Caco-2 (cell line): ENCODE measurements at regions not wholly inside any gene's neighbourhood (a gene's known extent, or its start where the extent isn't known, plus 50 kb on each side); places are given as distances from the start of the nearest gene placed in this dataset.

Experiments
- BruUV-seq: library from RNA; stranded (reverse); fragments of 400-500 nt; replicated peaks from 2 replicates; lab custom pipeline; 2021; lab: Mats Ljungman, UMichigan
- CTCF ChIA-PET: fragments of 300-600 bp; sonication (Branson Sonifier 250); formaldehyde crosslinking; loops from one replicate; lab custom pipeline; 2022; ENCODE audit warnings: antibody characterized with exemption; lab: Charles Lee
- POLR2A ChIA-PET: fragments of 300-600 bp; sonication (Branson Sonifier 250); formaldehyde crosslinking; loops from one replicate; lab custom pipeline; 2022; ENCODE audit warnings: antibody characterized with exemption; lab: Charles Lee
- DNase-seq, 2 experiments: peaks; one replicate each; pipeline versions ENCODE4 v3.0.0 to v3.0.0-alpha.2; 2020 to 2022
- H3K27me3 ChIP-seq: replicated peaks from 2 replicates; pipeline ENCODE4 v1.6.0; 2011; ENCODE audit warnings: low read length; ENCODE audit not compliant: control insufficient read depth, insufficient read depth
- H3K36me3 ChIP-seq: 2 replicates; pipeline ENCODE4 v1.5.1; 2011; ENCODE audit warnings: low read length; ENCODE audit not compliant: control insufficient read depth, insufficient read depth
- H3K4me1 ChIP-seq: fragments of 250-450 bp; sonication (Bioruptor Pico); 2 replicates; pipeline ENCODE4 v1.5.1; 2020; ENCODE audit warnings: mild to moderate bottlenecking
- H3K4me3 ChIP-seq: 2 replicates; pipeline ENCODE4 v1.5.1; 2011; ENCODE audit warnings: low read depth, mild to moderate bottlenecking, control low read depth, low read length
- H3K9me3 ChIP-seq: fragments of 250-450 bp; sonication (Bioruptor Pico); 2 replicates; pipeline ENCODE4 v1.5.1; 2020; ENCODE audit warnings: mild to moderate bottlenecking, moderate library complexity
- H3K27ac Mint-ChIP-seq: one replicate; pipeline ENCODE4 v1.8.0; 2022; ENCODE audit warnings: mixed read lengths; ENCODE audit not compliant: unreplicated experiment
- H3K27me3 Mint-ChIP-seq: one replicate; pipeline ENCODE4 v1.8.0; 2022; ENCODE audit warnings: mixed read lengths; ENCODE audit not compliant: insufficient read depth, unreplicated experiment
- H3K36me3 Mint-ChIP-seq: one replicate; pipeline ENCODE4 v1.8.0; 2022; ENCODE audit warnings: mild to moderate bottlenecking, mixed read lengths; ENCODE audit not compliant: insufficient read depth, unreplicated experiment
- H3K4me1 Mint-ChIP-seq: one replicate; pipeline ENCODE4 v1.8.0; 2022; ENCODE audit warnings: low read depth, mixed read lengths; ENCODE audit not compliant: unreplicated experiment
- H3K4me3 Mint-ChIP-seq: one replicate; pipeline ENCODE4 v1.8.0; 2022; ENCODE audit warnings: mild to moderate bottlenecking, moderate library complexity, mixed read lengths; ENCODE audit not compliant: unreplicated experiment
- H3K9me3 Mint-ChIP-seq: one replicate; pipeline ENCODE4 v1.8.0; 2022; ENCODE audit warnings: mixed read lengths; ENCODE audit not compliant: unreplicated experiment
- CTCF ChIP-seq, 2 experiments: fragments of 200-600 bp in 1 of 2; IDR thresholded peaks; 1 replicate in 1 of 2; 2 replicates in 1 of 2; pipeline versions ENCODE4 v1.5.1 to v1.8.0; 2011 to 2022; ENCODE audit warnings: antibody characterized with exemption in 1 of 2, control low read depth in 1 of 2, inconsistent platforms in 1 of 2, low read depth in 1 of 2, low read length in 1 of 2, mild to moderate bottlenecking in 1 of 2, moderate library complexity in 1 of 2; ENCODE audit not compliant: insufficient read depth in 1 of 2, severe bottlenecking in 1 of 2, unreplicated experiment in 1 of 2
- intact Hi-C: fragments of 100-400 bp; cut with micrococcal nuclease; formaldehyde crosslinking; loops from one replicate; pipeline ENCODE4 v1.10.0; 2022; ENCODE audit not compliant: unreplicated experiment

- ChIA-PET POLR2A (no interaction called here), CTCF (no interaction called here)
- no TSS peak for BruUV-seq
- peaks cover 13% of the 10 kb centered on the region for H3K27me3 Mint-ChIP-seq
- Histone ChIP-seq H3K4me1 (no peaks in the 10 kb centered on the region), H3K4me3 (no peak overlapping the region), H3K27me3 (no peaks in the 10 kb centered on the region), H3K9me3 (no peaks in the 10 kb centered on the region), H3K36me3 (no peaks in the 10 kb centered on the region)
- H3K9me3 Mint-ChIP-seq, result no peaks in the 10 kb centered on the region
- no peak overlapping the region for H3K27ac Mint-ChIP-seq
- DNase-seq, result no peak
- intact Hi-C loops, result no loop called here
- no peak overlapping the region for H3K4me3 Mint-ChIP-seq
- TF ChIP-seq CTCF (IDR thresholded peaks at IDR 0.05; ENCODE audit: insufficient read depth in 1 of 2, low read depth in 1 of 2, low read length in 1 of 2, severe bottlenecking in 1 of 2, unreplicated experiment in 1 of 2), result no peak
- no peaks in the 10 kb centered on the region for H3K36me3 Mint-ChIP-seq
- H3K4me1 Mint-ChIP-seq, result no peaks in the 10 kb centered on the region
These were observed 88.0 kb upstream of the VASH1 start for GRCh38 chr14:76673261-76673660.

- Histone ChIP-seq H3K36me3 (no peaks in the 10 kb centered on the region), H3K4me1 (no peaks in the 10 kb centered on the region), H3K4me3 (no peak overlapping the region), H3K9me3 (no peaks in the 10 kb centered on the region), H3K27me3 (no peaks in the 10 kb centered on the region)
- intact Hi-C loops, result no loop called here
- H3K36me3 Mint-ChIP-seq, result no peaks in the 10 kb centered on the region
- ChIA-PET POLR2A (no interaction called here), CTCF (no interaction called here)
- H3K9me3 Mint-ChIP-seq, result no peaks in the 10 kb centered on the region
- no peak overlapping the region for H3K4me3 Mint-ChIP-seq
- BruUV-seq, result no TSS peak
- no peak overlapping the region for H3K27ac Mint-ChIP-seq
- H3K4me1 Mint-ChIP-seq, result no peaks in the 10 kb centered on the region
- TF ChIP-seq CTCF (IDR thresholded peaks at IDR 0.05; ENCODE audit: insufficient read depth in 1 of 2, low read depth in 1 of 2, low read length in 1 of 2, severe bottlenecking in 1 of 2, unreplicated experiment in 1 of 2), result no peak
- peaks cover 13% of the 10 kb centered on the region for H3K27me3 Mint-ChIP-seq
- DNase-seq, result no peak
These were observed 86.2 kb upstream of the VASH1 start for GRCh38 chr14:76675046-76675445.

- intact Hi-C loops, result no loop called here
- no peaks in the 10 kb centered on the region for H3K36me3 Mint-ChIP-seq
- H3K4me3 Mint-ChIP-seq, result no peak overlapping the region
- Histone ChIP-seq H3K27me3 (no peaks in the 10 kb centered on the region), H3K4me3 (no peak overlapping the region), H3K9me3 (peaks cover 8% of the 10 kb centered on the region), H3K36me3 (no peaks in the 10 kb centered on the region), H3K4me1 (no peaks in the 10 kb centered on the region)
- no peak for DNase-seq
- CTCF ChIA-PET, result no interaction called here
- no peak overlapping the region for H3K27ac Mint-ChIP-seq
- H3K9me3 Mint-ChIP-seq, result peaks cover 10% of the 10 kb centered on the region
- no peaks in the 10 kb centered on the region for H3K4me1 Mint-ChIP-seq
- POLR2A ChIA-PET, result no interaction called here
- no peak for TF ChIP-seq CTCF (IDR thresholded peaks at IDR 0.05; ENCODE audit: insufficient read depth in 1 of 2, low read depth in 1 of 2, low read length in 1 of 2, severe bottlenecking in 1 of 2, unreplicated experiment in 1 of 2)
- BruUV-seq, result no TSS peak
- peaks cover 13% of the 10 kb centered on the region for H3K27me3 Mint-ChIP-seq
These were observed 84.7 kb upstream of the VASH1 start for GRCh38 chr14:76676539-76676938.
